ENCODE measurements at regions not wholly inside any gene's neighbourhood (a gene's known extent, or its start where the extent isn't known, plus 50 kb on each side); places are given as distances from the start of the nearest gene placed in this dataset.
"Not testable (repeated sequence)": the region's sequence is repeated elsewhere in the genome, so short reads cannot be mapped to it uniquely, and the experiment has no call there.

DNA sequence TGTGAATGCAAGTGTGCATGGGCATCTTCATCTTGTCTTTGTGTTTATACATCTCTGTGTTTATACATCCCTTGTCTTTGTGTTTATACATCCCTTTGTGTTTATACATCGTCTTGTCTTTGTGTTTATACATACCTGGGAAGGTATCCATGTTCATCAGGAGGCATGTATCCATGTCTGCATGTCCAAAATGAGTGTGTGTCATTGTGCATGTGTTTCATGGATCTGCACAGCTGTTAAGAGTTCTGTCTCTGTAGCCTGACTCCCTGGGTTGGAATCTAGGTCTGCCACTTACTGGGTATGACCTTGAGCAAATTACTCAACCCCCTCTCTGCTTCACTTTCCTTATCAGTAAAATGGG is 50.1 kb upstream of the SIRPA start:
- DNase-seq, result no peak

DNA sequence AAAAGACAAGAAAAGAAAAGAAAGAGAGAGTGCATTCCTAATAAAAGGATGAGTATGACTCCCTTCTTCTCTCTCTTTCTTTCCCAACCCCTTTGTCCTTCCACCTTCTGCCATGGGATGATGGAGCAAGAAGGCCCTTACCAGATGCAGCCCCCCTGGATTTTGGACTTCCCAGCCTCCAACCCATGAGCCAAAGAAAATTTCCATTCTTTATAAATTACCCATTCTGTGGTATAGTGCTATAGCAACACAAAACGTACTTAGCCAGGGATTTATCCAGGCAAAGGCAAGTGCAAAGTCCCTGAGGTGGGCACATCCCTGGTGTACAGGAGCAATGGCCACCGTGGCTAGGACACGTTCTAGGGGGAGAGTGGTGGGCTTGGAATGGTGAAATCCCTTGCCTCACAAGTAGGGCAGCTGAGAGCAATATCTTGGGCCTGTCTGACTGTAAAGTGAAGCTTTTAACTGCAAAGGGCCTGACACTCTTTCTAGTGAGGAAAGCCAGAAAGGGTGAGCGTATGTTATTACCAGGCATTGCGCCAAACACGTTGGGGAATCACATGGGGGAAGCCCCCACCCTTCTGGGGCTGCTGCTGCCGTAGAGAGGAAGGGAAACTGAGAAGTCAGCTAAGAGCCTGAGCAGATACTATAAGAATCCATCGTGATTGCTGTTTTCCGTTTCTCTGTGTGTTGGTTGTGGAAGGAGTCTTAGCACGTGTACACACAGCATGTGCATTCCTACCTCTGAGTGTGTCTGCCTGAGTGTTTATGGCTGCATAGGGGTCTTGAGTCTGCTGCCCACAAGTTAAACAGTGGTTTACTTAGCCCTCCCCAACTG is 50.7 kb upstream of the SIRPA start:
- DNase-seq, result no peak

- no peak for DNase-seq
Measured at GRCh38 chr20:1842281-1842680, 52.9 kb upstream of the SIRPA start.

- no peak for DNase-seq
Measured at GRCh38 chr20:1841554-1842140, 53.6 kb upstream of the SIRPA start.

DNA sequence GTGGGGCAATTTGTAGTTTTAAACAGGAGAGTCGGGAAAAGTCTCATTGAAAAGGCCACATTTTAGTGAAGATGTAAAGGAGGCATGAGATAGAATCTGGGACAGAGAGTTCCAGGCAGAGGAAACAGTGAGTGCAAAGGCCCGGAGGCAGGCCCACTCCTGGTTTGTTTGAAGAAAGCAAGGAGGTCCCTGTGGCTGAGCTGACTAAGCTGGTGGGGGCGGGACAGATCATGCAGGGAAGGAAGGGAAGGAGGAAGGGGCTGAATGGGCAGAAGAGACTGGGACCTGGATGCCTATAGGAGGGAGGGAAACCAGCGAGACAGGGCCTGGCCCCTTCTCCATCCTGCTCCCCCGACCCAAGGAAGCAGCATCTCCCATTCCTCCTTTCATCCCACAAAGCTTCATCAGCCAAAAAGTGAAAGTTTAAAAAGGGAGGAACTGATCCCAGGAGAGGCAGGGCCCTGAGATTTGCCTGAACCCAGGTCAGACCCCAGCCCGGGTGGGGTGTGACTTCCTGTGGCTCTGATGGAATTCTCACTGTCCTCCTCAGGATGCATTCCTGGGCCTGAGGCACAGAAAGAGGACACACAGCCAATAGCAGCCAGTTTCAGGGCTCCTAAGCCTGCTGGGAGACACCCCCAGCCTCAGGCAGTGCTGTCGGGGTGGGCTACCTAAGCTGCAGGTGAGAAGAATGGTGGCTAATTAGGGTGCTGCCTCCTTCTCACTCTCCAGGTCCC is 54.2 kb upstream of the SIRPA start:
- no peak for DNase-seq

- not testable (repeated sequence) for DNase-seq
Measured at GRCh38 chr20:1839376-1840317, 55.6 kb upstream of the SIRPA start.

GRCh38 chr20:1838556-1839279 is 56.5 kb upstream of the SIRPA start:
- no peak for DNase-seq

DNA sequence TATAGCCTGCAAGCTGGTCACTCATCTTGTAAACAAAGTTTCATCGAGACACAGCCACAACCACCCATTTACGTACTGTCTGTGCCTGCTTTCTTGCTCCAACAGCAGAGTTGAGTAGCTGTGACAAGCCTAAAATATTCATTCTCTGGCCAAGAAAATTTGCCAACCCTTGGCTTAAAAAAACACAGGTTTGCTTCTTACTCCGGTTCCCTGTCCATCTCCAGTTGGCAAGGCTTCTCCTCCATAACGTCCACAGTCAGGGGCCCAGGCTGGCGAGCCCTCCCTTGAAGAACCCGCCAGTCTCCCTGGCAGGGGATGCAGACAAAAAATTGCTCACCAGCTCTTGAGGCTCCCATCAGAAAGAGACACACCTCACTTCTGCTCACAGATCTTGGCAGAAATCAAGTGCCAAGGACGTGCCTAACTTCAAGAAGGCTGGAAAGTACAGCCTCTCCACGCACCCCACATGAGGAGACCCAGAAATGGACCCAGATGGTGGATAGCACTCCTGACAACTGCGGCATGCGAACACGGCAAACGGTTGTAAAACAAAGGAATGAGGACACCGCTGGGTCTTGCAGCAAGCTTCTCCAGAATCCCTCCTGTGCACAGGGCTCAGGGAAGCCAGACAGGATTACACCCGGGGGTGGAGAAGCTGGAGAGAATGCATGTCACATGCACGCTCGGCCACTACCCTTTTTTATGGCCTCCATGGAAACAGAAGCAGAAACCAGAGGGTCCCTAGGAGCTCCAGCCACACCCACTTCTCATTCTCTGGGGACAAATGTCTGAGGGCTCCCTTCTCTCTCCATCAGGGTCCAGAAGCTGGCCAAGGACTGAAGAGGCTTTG is 59.8 kb upstream of the SIRPA start:
- DNase-seq, result no peak

DNA sequence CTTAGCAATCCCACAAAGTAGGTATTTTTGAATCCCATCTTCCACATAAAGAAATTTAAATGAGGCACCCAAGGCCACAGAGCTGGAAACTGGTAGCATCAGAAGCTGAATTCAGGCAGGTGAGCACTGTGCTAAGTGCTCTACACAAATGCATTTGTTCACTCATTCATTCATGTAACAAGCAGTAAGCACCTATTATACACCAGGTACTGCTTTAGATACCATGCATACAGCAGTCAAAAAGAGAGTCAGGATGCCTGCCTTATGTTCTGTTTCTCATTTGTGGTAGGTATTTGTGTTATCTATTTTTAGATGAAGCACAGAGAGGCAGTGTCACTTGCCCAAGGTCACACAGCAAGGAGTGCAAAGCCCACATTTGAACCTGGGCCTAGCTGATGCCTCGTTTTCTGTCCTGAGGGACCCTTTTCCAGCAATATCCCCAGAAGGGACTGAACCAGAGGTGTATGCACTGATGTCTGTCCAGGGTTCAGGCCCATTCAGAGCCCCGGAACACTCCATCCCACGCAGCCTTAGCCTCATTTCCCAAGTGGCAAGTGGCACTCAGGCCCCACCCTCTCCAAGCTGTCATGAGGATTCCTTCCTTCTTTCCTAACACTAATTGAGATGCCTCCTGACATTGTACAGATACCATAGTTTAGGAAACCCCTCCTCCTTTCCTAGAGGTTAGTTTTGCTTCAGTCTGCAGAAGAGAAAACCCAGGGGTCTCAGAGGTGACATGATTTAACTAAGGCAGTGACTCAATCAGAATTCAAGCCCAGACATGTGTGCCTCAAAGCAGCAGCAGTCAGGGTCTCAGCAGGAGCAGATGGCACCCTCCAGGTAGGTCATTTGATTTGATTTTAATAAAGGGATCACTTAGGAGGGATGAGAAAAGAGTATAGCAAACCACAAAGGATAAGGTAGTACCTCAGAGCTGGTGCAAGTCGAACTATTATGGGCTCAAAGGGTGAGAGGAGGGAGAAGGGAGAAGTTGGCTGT is 61.2 kb upstream of the SIRPA start:
- DNase-seq, result no peak

GRCh38 chr20:1833216-1833615 is 62.0 kb upstream of the SIRPA start:
- DNase-seq, result no peak

- no peak for DNase-seq
Measured at GRCh38 chr20:1832634-1833033, 62.6 kb upstream of the SIRPA start.

DNA sequence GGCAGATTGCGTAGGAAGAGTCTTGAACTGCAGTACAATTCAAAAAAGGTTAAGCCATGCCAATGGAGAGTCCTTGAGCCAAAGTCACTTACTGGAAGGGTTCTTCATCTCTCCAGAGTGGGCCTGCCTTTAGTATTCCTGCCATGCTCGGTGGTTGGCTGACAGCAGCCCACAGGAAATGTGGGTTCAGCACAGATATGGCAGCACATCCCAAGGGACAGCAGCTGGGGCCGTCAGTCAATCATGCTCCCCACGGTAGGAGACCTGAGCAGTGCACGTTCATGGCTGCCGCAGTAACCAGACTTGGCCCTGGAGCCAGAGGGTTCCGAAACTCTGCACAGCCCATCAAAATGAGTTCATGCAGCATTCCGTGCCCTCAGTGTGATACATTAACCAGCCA is 63.6 kb upstream of the SIRPA start:
- DNase-seq, result no peak

GRCh38 chr20:1831096-1831495 is 64.1 kb upstream of the SIRPA start:
- no peak for DNase-seq

DNA sequence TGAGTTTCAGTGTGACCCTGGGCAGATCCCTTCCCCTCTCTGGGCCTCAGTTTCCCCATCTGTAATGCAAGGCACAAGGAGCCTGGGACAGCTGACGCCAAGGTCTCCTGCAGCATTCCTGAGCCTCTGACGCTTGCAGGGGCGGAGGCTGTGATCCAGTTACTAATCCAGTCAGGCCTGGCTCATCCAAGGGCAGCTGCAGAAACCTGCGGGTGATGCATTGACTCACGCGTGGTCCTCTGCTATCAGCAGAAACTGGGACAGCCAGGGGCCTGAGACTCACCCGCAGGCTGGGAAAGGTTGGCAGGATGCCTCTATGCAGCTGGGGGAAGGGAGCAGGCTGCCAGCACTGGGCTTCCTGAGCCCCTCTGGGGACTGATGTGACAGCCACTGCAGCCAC is 65.0 kb upstream of the SIRPA start:
- DNase-seq, result no peak

DNA sequence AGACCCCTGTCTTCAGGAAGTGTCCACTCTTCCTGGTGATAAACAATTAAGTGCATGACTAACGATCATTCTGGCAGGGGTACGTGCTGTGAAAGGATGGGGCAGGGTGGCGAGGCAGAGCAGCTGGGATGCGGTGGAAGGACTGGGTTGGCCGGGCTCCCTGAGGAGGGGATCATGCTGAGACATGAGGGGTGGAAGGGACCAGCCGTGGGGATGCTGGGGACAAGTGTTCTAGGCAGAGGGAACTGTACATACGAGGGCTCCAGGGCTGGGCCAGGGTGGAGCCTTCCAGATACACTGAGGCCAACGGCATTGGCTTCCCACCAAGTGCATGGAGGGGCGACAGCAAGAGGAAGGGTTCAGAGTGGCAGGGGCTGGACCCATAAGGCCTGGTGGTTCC is 65.7 kb upstream of the SIRPA start:
- no peak for DNase-seq

DNA sequence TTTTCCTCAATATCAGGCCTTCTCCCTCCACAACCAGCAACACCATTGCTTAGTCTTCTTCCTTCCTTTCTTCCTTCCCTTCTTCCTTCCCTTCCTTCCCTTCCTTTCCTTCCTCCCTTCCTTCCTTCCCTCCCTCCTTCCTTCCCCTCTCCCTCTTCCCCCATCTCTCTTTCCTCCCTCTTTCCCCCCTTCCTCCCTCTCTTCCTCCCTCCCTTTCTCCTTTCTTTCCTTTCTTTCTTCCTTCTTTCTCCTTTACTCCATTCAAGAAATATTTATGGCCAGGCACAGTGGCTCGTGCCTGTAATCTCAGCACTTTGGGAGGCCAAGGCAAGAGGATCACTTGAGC is 66.4 kb upstream of the SIRPA start:
- no peak for DNase-seq

DNA sequence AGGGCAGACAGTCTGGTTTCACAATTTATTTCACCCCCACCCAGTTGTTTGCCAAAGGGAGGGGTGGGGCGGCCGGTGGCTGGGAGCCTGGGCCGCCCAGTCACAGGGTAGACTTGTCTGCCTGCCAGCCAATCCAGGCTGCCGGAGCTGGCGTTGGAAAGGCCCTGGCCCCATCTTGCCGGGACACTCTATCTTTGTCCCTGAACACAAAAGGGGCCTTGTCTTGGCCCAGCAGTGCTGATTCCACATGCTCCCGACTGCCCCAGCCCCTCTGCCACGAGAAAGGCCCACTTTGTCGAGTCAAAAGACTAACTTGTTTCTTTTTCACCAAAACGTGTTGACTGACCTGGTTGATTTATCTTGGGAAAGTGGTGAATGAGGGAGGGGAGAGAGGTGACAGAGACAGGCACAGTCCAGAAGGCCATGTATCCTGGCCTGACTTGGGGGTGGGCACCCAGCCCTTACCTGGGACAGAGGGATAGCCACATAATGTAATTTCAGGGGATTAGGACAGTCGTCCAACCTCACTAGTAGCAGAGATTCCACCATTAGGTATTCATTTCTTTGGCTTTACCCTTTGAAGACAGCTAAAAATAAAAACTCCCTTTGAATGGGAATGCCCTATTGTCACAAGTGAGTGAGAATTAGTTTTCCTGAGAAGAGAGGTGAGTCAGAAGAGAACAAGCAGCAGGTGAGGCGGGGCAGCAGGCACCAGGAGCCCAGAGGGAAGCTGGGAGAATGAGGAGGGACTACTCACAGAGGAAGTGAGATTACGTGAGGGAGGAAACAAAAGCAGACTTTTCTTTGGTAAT is 67.0 kb upstream of the SIRPA start:
- DNase-seq, result no peak

- no peak for DNase-seq
Measured at GRCh38 chr20:1827510-1827973, 67.7 kb upstream of the SIRPA start.

DNA sequence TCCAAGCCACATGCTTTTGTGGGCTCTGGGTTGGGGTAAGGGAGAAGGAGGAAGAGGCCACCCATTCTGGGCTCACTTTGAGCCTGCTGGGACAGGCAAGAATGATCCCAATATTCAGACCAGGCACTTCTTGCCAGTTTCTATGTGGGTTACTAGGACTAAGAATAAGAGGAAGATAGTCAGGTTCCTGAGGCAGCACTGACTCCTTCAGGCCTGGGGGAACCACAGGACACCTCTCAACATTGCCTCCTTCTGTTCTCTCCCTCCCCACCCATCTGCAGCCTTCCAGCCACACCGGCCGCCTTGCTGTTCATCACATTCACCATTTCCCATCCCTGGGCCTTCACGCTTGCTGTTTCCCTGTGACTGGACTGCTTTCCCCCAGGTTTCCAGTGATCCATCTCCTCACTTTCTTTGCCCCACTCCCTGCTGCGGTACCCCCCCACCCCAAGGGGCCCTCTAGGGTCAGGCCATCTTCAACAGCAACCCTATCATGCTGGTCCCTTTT is 69.2 kb upstream of the SIRPA start:
- DNase-seq, result no peak

Data from NCI-H1694 treated with DMSO at 0.1 percent for 48 hours (cell line).